Erythroblast (primary cell): ENCODE measurements at regions not wholly inside any gene's neighbourhood (a gene's known extent, or its start where the extent isn't known, plus 50 kb on each side); places are given as distances from the start of the nearest gene placed in this dataset.
"Not testable (repeated sequence)": the region's sequence is repeated elsewhere in the genome, so short reads cannot be mapped to it uniquely, and the experiment has no call there.

ENCODE experiments used
- GATA1 ChIP-seq: IDR thresholded peaks from 2 replicates; pipeline ENCODE4 v1.6.1; 2011; ENCODE audit warnings: low read depth, mild to moderate bottlenecking, control low read depth, low read length, moderate library complexity
- POLR2A ChIP-seq: IDR thresholded peaks from 2 replicates; pipeline ENCODE4 v1.6.1; 2011; ENCODE audit warnings: mild to moderate bottlenecking, low read length

- TF ChIP-seq POLR2A, GATA1: not testable (repeated sequence)
Observed at GRCh38 chr5:136569875-136570274, 204.5 kb upstream of the TRPC7 start.
